ENCODE measurements at regions not wholly inside any gene's neighbourhood (a gene's known extent, or its start where the extent isn't known, plus 50 kb on each side); places are given as distances from the start of the nearest gene placed in this dataset.

- no peak for DNase-seq
These were observed 269.8 kb downstream of the SYK start for GRCh38 chr9:91071184-91071990.

GRCh38 chr9:91073049-91073810 lies 271.6 kb downstream of the SYK start:
- no peak for DNase-seq

- DNase-seq = no peak
These were observed 272.5 kb downstream of the SYK start for GRCh38 chr9:91073811-91074771.

GRCh38 chr9:91074866-91075265 lies 273.2 kb downstream of the SYK start:
- no peak for DNase-seq

GRCh38 chr9:91075279-91075678 lies 273.7 kb downstream of the SYK start:
- no peak for DNase-seq

- no peak for DNase-seq
These were observed 276.2 kb downstream of the SYK start for GRCh38 chr9:91077624-91078368.

GRCh38 chr9:91078369-91078695 lies 276.7 kb downstream of the SYK start:
- no peak for DNase-seq

GRCh38 chr9:91082731-91083130 lies 279.0 kb downstream of the AUH start:
- no peak for DNase-seq

- DNase-seq = no peak
These were observed 276.7 kb downstream of the AUH start for GRCh38 chr9:91084896-91085516.

- no peak for DNase-seq
These were observed 276.0 kb downstream of the AUH start for GRCh38 chr9:91085517-91086291.

GRCh38 chr9:91086657-91087461 lies 274.9 kb downstream of the AUH start:
- no peak for DNase-seq

GRCh38 chr9:91087462-91087759 lies 274.3 kb downstream of the AUH start:
- DNase-seq = no peak

GRCh38 chr9:91089405-91090129 lies 272.2 kb downstream of the AUH start:
- peak; percentile 21 for DNase-seq

- no peak for DNase-seq
These were observed 271.6 kb downstream of the AUH start for GRCh38 chr9:91090130-91090410.

GRCh38 chr9:91092214-91092613 lies 269.5 kb downstream of the AUH start:
- DNase-seq = no peak

- no peak for DNase-seq
These were observed 267.2 kb downstream of the AUH start for GRCh38 chr9:91094324-91095088.

GRCh38 chr9:91098203-91098850 lies 263.4 kb downstream of the AUH start:
- DNase-seq = no peak

GRCh38 chr9:91099436-91099835 lies 262.3 kb downstream of the AUH start:
- DNase-seq = no peak
